Activated CD4-positive, CD25-positive, alpha-beta regulatory T cell treated with anti-CD3 and anti-CD28 coated beads, Interleukin-2, amount 50 U/mL, for 16 hours (primary cell): ENCODE measurements at regions not wholly inside any gene's neighbourhood (a gene's known extent, or its start where the extent isn't known, plus 50 kb on each side); places are given as distances from the start of the nearest gene placed in this dataset.

Experiments
- DNase-seq: peaks from one replicate; pipeline ENCODE4 v3.0.0-alpha.2; 2020; ENCODE audit warnings: low read depth, low spot score

DNA sequence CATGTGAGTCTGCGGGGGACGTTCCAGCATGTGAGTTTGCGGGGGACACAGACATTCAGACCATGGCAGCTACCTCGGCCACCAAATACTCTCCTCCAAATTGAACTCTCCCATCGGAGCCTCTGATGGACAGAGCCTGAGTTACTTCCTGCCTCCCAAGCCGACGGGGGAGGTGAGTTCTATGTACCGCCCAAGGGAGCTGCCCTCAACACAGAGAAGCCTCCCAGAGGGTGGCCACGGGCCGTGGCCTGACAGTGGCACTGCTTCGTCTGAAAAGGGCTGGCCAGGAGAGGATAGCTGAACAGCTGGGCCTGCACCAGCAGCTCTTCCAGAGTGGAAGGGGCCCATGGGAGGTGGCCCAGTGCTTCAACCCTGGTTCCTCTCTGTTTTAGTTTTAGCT is 274.5 kb upstream of the PPP2R2D start:
- DNase-seq = no peak

DNA sequence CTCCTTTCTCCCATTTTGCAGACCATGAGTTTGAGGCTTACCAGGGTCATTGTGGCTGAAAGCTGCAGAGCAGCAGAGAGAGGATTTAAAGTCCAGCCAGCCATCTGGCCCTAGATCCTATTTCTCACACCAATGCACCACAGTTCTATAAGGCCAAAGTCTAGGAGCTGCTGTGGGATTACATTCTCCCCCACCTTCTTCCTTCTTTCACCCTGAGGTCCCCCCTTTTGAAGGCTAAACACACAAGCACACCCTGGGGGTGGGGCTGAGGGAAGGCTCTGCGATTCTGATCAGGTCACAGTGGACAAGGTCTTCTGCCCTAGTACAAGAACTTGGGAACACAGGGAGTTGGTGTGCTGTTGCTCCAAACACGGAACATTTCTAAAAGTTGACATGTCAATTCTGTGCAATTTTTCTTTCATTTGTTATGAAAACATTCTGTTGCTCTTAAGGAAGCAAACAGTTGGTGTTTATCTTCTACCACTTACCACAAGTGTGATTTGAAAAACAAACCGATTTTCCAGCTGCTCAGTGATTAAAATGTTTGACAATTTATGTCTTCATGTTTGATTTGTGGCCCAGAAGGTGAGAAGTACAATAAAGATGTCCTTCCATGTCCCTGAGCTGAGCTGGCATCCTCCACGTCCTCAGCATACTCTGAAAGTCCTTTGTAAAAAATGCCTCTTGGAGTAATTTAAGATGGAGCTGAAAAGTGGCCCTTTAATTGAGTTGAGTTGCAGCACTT is 271.6 kb upstream of the PPP2R2D start:
- DNase-seq = no peak

DNA sequence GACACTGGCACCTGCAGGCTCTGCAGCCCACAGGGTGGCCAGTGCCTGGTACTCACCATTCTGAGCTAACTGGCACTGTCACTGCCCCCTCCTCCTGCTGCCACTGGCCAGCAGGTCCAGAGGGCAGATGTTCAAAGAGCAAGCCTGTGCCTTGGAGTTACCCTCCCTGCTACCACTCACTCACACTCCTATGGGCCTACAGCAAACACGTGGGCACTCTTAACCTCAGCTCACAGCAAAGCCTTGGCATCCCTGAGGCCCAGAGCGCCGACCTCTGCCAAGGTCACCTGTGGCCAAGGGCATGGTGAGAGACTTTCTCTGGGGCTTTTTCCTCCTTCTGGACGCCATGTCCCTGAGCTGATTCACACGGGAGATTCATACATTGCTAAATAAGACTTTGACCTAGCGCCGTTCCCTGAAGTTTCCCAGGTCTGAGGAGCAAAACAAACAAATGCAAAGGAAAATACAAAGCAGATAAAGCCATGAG is 270.0 kb upstream of the PPP2R2D start:
- no peak for DNase-seq

DNA sequence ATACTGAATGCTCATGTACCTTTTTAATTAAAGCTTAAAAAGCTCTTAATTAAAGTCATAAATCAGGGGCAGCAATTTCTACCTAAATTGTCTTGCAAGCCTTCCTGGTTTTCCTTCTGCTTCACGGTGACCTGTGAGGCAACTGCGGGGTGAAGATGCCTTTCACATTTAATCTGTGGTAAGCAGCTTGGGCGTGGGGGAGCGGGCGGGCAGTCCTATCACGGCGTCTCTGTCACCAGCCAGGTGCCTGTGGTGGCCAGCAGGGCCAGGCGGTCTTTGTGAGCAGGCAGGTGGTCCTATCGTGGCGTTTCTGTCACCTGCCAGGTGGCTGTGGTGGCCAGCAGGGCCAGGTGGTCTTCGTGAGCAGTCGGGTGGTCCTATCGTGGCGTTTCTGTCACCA is 269.2 kb upstream of the PPP2R2D start:
- no peak for DNase-seq

DNA sequence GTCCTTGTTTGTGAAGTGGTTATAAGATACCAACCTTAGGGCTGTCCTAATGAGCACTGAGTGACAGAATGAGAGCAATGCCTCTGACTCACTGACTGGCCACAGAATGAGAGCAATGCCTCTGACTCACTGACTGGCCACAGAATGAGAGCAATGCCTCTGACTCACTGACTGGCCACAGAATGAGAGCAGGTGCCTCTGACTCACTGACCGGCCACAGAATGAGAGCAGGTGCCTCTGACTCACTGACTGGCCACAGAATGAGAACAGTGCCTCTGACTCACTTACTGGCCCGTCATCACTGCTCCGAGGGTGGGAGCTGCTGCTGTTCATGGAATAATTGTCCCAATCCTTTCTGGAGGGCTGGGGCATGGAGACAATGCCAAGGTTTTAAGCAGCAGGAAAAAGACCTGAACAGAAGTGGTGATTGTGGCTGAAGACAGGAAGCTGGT is 265.2 kb upstream of the PPP2R2D start:
- DNase-seq = no peak

DNA sequence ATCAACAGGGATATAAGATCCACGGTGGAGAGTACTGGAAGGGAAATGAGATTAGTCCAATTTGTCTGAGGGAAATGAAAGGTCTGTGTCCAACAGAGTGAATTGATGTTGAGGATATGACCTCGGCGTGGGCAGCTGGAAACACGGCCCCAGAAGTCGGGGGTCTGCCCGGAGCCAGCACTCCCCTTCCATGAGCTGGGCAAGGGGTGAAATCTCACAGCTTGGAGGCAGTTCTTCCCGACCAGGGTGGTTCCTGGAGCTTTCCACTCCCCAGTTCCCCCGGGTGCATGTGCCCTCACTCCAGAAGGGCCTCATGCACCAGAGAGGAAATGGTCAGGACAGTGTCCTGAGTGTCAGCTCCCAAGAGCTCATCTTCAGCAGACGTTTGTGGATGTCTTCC is 264.7 kb upstream of the PPP2R2D start:
- no peak for DNase-seq

DNA sequence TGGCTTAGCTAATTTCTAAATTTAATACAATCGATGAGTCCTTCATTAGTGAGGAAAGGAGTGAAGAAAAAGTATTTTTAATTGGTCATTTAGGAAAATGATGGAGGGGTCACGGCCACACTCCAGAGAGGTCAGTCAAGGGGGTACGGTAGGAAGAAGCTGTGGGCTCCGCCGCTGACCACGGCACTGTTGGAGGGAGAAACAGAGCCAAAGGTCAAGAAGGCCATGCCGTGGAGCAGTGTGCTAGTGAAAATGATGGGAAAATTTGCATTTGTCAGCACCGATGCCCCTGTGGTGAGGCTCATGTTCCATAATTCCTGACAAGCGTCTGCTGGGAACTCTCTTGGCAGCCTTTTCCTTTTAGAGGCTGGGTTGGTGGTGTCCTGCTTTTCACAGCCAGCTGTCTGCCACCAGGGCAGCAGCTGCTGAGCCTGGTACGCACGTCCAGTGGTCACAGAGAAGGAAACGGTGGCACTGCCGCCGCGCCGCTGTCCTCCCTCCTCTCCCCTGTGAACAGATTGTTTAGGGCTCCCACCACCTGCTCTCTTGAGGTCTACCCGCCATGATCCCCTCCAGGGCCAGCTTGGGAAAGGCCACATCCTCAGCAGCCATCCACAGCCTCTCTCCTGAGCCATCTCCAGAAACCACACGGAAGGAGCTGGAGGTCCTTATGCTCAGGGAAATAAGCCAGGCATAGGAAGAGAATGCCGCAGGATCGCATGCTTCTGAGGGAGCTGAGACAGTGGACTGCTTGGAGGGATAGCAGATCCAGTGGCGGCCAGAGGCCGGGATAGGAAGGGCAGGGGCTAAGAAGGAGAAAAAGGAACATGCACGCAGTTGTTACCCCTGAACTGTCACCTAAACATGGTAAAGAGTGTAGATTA is 263.7 kb upstream of the PPP2R2D start:
- no peak for DNase-seq

DNA sequence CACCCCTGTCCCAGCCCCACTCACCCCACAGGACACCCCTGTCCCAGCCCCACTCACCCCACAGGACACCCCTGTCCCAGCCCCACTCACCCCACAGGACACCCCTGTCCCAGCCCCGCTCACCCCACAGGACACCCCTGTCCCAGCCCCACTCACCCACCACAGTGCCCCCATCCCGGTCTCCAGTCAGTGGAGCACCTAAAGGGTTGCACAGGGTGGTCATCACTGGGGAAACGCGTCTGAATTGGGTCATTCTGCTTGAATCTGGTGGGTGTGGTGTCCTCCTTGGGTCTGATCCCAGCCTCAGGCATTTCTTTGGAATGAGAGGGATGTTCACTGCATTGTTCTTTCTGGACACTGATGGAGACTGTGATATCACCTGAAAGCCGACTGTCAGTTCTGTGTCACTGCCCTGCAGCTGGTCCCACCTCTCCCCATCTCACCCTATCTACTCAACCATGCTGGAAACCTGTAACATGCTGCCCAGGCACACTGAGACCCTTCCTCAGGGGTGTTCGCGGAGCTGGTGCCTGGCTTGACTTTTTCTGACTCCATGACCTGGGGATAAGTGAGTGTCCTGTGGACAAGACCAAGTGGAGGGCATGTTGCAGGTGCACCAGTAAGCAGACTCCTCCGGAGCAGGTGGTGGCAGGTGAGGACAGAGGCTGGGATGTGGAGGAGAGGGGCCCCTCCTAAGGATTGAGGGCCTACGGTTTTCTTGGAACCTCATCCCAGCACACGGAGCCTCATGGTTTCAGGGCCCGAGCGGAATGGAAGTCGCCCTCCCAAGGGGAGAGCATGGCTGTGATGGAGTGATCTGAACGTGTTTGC is 262.5 kb upstream of the PPP2R2D start:
- DNase-seq = no peak

DNA sequence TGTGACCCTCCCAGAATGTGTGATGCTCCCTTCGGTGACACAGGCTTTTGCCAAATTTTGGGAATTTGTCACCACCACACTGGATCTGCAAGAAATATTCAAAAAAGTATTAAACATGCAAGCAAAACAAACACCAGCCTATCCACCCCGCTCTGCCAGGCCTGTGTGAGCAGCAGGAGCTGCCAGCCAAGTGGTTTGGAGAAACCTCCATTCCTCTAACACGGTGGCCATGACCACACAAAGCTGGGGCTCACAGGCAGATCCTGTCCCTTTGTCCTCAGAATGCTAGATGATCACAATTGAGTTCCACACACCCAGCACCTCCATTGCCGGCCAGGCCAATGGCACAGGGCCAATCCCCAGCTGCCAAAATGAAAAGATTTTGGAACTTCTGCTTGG is 261.9 kb upstream of the PPP2R2D start:
- no peak for DNase-seq

DNA sequence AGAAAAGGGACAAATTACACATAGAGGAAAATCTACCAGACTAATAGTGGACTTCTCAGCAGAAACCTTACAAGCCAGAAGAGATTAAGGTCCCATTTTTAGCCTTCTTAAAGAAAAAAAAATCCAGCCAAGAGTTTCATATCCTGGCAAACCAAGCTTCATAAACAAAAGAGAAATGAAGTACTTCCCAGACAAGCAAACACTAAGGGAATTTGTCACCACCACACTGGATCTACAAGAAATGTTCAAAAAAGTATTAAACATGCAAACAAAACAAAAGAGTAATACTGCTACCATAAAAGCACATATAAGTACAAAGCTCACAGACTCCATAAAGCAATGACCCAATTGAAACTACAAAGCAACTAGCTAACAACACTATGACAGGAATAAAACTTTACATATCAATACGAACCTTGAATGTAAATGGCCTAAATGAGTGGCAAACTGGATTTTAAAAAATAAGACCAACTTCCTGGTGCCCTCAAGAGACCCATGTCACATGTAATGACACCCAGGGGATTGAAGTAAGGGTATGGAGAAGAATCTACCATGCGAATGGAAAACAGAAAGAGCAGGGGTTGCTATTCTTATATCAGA is 260.7 kb upstream of the PPP2R2D start:
- no peak for DNase-seq

DNA sequence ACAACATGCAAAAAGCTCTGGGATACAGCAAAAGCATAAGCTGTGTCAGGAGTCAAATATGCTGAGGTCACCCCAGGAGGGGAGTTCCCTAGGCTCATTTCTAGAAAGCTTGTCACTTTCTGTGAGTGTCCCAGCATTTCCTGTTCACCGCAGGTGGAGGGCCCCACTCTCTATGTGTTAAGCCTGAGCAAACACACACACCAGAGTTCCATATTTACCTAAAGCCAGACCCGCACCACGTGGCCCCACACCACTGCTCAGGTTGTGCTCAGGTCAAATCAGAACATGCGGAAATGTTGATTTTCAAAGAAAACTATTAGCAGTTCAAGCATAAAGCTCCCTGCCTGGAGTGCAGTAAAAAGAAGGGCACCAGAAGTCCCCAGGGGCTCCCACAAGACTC is 259.6 kb upstream of the PPP2R2D start:
- DNase-seq = no peak

DNA sequence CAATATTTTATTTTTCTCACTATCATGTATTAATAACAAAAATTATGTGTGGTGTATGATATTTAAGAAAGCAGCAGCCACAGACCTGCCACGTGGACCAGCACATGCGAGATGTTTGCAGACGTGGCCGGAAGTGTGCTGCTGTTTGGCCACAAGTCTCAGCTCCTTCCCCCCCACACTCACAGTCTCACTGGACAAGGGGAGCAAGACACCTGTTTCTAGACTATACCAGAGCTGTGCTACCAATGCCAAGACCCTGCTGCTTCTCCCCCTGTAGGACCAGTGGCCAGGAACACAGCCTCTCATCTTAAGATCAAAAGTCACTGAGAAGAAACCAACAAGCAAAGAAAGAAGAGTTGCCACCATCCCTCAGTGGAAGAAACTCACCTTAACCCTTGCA is 258.9 kb upstream of the PPP2R2D start:
- no peak for DNase-seq

DNA sequence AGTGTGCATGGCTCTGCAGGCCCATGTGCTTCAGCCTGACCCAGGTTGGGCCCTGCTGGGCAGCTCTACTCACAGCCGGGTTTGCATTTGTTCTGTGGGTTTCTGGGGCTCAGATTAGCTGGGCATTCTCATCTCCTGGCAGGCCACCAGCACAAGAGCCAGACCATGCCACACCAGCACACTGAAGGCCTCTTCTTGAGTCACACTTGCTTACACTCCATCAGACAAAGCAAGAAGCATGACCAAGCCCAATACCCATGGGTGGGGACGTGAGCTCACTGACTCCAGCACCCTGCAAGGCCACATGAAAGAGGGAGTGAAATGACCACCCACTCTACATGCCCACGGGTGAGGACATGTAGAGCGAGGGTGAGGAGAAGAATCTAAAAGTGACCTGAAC is 257.8 kb upstream of the PPP2R2D start:
- no peak for DNase-seq

DNA sequence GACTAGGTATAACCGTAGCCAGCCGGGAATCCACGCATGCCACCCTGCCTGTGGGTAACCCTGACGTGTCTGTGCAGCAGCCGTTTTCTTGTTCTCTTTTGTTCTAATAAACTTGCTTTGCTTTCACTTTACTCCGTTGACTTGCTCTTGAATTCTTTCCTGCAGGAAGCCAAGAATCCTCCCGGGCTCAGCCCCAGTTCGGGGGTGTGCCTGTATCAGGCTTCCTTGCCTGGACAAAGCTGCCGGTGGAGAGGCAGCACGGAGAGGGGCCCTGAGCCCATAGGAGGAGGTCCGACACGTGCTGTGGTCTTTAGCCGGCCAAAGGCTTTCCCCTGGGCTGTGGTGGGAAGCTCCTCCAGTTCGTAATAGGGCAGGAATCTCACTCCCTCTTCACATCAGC is 256.5 kb upstream of the PPP2R2D start:
- no peak for DNase-seq

DNA sequence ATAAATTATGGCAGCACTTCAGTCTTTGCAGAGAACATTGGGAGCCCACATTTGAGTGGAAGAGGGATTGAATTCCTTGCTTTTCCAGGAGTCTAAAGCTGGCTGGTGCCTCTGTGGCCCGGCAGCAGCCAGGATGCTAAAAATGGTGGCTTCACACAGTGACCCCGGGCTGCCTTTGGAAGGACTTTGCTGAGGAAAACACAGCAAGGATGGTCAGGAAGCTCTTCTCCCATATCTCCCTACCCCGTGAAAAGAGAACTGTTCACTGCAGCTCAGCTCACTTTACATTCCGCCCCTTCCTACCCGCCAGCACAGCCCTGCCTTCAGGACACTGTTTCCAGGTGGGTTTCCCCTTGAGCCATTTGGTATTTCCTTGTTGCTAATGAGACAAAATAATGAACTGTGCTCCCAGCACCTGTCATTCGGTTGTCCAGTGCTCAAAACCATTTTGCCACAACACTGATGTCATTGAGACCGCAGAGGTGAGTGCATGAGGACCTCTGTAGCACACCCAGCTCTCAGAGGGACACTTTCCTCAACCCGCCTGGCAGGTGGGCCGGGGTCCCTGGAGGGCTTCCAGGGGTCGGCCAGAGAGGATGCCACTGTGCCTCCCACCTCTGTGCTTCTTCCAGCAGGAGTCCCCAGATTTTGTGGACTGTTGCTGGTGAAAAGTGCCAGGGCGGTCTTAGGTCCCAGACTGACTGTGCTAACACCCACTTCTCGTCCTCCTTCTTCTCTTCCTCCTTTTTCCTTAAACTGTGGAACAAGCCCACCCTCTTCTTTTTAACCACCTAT is 255.7 kb upstream of the PPP2R2D start:
- DNase-seq = no peak

DNA sequence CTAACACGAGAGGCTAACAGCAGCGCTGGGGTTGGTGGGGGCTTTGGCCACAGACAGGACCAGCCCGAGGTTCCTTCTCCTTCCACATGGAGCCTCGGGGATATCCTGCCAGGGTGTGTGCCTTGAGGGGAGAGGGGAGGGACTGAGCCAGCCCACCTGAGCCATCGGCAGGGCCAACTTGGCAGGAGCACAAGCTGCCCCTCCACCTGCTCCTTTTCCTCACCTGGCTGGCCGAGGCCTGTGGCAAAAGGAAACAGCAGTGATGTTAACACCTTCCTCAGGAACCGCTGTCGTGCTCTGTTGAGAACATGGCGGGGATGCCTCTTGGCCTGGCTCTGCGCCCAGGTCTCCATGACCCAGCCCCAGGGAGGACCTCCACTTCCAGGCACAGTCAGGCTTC is 255.1 kb upstream of the PPP2R2D start:
- DNase-seq = no peak

DNA sequence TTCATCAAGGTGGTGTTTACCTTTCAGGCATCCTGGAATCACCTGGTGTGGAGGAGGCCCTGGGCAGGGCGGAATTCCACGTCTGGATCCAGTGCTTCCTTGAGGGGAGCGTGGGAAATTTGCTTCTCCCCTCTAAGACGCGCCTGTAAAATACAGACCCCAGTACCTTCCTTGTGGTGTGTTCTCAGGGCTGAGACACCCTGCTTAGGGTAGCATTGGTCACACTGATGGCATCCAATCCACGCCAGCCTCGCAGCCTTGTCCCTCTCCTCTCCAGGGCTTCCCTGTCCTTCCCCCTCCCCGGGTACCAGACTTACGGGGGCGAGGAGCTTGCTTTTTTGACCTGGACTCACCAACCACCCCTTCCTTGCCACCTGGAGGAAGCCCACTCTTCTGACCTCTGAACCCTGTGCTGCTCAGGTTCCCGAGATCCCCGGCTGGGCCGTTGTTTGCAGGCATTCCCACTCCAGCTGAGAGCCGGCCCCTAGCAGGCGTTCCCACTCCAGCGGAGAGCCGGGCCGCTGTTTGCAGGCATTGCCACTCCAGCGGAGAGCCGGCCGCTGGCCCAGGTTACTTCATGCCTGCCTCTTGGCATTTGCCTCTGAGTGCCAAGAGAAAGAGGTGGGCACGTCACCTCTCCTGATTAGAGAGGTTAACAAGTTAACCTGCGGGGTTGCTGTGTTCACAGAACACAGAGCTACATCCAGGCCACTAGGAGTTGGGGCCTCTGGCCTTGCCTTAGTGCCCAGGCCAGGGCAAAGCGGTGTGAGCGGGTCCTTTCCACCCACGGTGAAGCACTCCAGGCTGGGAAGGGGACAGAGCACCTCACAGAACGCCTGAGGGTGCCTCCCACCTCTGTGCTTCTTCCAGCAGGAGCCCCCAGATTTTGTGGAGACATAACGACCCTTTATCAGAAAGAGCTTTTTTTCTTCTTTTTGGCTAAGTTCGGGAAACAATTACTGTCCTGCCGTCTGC is 254.0 kb upstream of the PPP2R2D start:
- no peak for DNase-seq

DNA sequence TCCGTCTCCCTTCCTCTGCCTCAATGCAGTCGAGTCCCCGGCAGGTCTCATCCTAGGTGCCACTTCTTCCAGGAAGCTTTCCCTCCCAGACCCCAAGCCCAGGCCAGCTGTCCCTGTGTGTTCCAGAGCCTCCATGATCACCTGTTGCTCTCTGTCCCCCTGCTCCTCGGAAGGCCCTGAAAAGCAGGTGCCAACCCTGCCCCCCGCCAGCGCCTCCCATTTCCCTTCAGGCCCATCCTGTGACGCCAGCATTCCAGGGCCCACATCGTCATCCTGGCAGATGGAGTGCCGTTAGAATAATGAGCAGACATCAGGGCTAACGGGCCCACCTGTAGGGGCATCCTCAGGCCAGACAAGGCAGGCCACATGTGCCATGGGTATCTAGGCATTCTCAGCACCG is 253.0 kb upstream of the PPP2R2D start:
- DNase-seq = no peak

DNA sequence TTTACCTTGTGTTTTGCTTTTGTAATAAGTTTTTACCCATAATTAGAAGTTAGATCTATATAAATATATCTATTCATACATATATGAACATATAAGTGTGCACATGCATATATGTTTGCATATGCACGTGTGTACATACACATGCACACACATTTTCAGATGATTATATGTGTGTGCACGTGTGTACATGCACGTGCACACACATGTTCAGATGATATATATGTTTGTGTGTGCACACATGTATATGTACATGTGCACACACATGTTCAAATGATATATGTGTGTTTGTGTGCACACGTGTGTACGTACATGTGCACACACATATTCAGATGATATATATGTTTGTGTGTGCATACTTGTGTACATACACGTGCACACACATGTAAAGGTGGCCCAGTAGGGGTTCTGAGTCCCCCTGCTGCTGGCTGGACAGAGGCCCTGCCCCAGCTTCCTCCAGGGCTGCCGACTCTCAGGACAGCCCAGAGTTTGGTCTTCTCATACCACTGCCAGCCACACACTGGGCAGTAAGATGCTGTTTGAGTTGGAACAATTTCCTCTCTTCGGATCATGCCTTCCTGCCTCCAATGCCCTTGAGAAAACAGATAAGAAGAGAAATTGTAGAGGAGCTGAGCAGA is 252.3 kb upstream of the PPP2R2D start:
- DNase-seq = no peak
